A549 (cell line): ENCODE measurements at regions not wholly inside any gene's neighbourhood (a gene's known extent, or its start where the extent isn't known, plus 50 kb on each side); places are given as distances from the start of the nearest gene placed in this dataset.

Experiments used
- CTCF ChIP-seq: fragments of >200 bp; sonication (Bioruptor Twin); formaldehyde crosslinking; IDR thresholded peaks from 3 replicates; pipeline ENCODE4 v1.5.1; 2016
- KDM5A ChIP-seq: fragments of 200-600 bp; sonication (generic); IDR thresholded peaks from 2 replicates; pipeline ENCODE4 v1.6.1; 2016; ENCODE audit warnings: antibody characterized with exemption, mild to moderate bottlenecking
- POLR2A ChIP-seq: IDR thresholded peaks from 2 replicates; pipeline ENCODE4 v1.6.1; 2012; ENCODE audit warnings: mild to moderate bottlenecking, low read length
- SMC3 ChIP-seq: fragments of >200 bp; sonication (Bioruptor Twin); formaldehyde crosslinking; IDR thresholded peaks from 3 replicates; pipeline ENCODE4 v1.6.1; 2018; ENCODE audit warnings: inconsistent platforms

GRCh38 chrX:39674490-39675161, 423.1 kb downstream of the BCOR start:
- no peak for TF ChIP-seq CTCF
- TF ChIP-seq SMC3, result no peak
- TF ChIP-seq POLR2A, result no peak
- TF ChIP-seq KDM5A, result no peak
